H9 (cell line): ENCODE measurements at regions not wholly inside any gene's neighbourhood (a gene's known extent, or its start where the extent isn't known, plus 50 kb on each side); places are given as distances from the start of the nearest gene placed in this dataset.

Experiments
- DNase-seq: peaks from one replicate; pipeline ENCODE4 v3.0.0-alpha.2; 2017
- H2AFZ ChIP-seq: one replicate; pipeline ENCODE4 v1.6.1; 2013; ENCODE audit warnings: mild to moderate bottlenecking, low read length, control low read depth, moderate library complexity
- H2AK5ac ChIP-seq: 2 replicates; pipeline ENCODE4 v1.6.1; 2013; ENCODE audit warnings: low read length, control low read depth, mixed read lengths; ENCODE audit not compliant: insufficient read length
- H2BK120ac ChIP-seq: one replicate; pipeline ENCODE4 v1.6.1; 2013; ENCODE audit warnings: low read depth, mild to moderate bottlenecking, low read length, control low read depth, inconsistent platforms; ENCODE audit not compliant: poor library complexity, severe bottlenecking
- H2BK12ac ChIP-seq: 2 replicates; pipeline ENCODE4 v1.6.1; 2013; ENCODE audit warnings: low read length, control low read depth, mixed read lengths, low read depth; ENCODE audit not compliant: insufficient read length
- H2BK15ac ChIP-seq: 2 replicates; pipeline ENCODE4 v1.6.1; 2013; ENCODE audit warnings: low read depth, low read length, control low read depth
- H2BK20ac ChIP-seq: one replicate; pipeline ENCODE4 v1.6.1; 2013; ENCODE audit warnings: low read depth, mild to moderate bottlenecking, low read length, control low read depth, inconsistent platforms; ENCODE audit not compliant: poor library complexity, severe bottlenecking
- H2BK5ac ChIP-seq: 2 replicates; pipeline ENCODE4 v1.6.1; 2013; ENCODE audit warnings: low read length, control low read depth, mixed read lengths; ENCODE audit not compliant: insufficient read length
- H3K14ac ChIP-seq: 2 replicates; pipeline ENCODE4 v1.6.1; 2013; ENCODE audit warnings: low read length, control low read depth; ENCODE audit not compliant: insufficient read depth
- H3K18ac ChIP-seq: 2 replicates; pipeline ENCODE4 v1.6.1; 2013; ENCODE audit warnings: low read depth, mild to moderate bottlenecking, mixed read lengths, low read length, control low read depth; ENCODE audit not compliant: insufficient read length
- H3K23ac ChIP-seq: 2 replicates; pipeline ENCODE4 v1.6.1; 2013; ENCODE audit warnings: low read length, control low read depth, mixed read lengths, low read depth; ENCODE audit not compliant: insufficient read length
- H3K23me2 ChIP-seq: 2 replicates; pipeline ENCODE4 v1.6.1; 2013; ENCODE audit warnings: low read depth, mild to moderate bottlenecking, mixed read lengths, low read length, control low read depth; ENCODE audit not compliant: insufficient read length, poor library complexity, severe bottlenecking
- H3K27ac ChIP-seq: 2 replicates; pipeline ENCODE4 v1.5.1; 2013; ENCODE audit warnings: low read length, control low read depth, mixed read lengths, low read depth; ENCODE audit not compliant: insufficient read length
- H3K27me3 ChIP-seq: 2 replicates; pipeline ENCODE4 v1.6.1; 2013; ENCODE audit warnings: low read length, control low read depth, inconsistent platforms; ENCODE audit not compliant: insufficient read depth
- H3K4ac ChIP-seq: 2 replicates; pipeline ENCODE4 v1.6.1; 2013; ENCODE audit warnings: low read depth, mild to moderate bottlenecking, control low read depth, inconsistent platforms, low read length, moderate library complexity
- H3K4me1 ChIP-seq: 2 replicates; pipeline ENCODE4 v1.6.1; 2013; ENCODE audit warnings: low read length, control low read depth, inconsistent platforms; ENCODE audit not compliant: insufficient read depth
- H3K4me2 ChIP-seq: 2 replicates; pipeline ENCODE4 v1.6.1; 2013; ENCODE audit warnings: low read length, control low read depth, mixed read lengths; ENCODE audit not compliant: insufficient read length, insufficient read depth
- H3K56ac ChIP-seq: 2 replicates; pipeline ENCODE4 v1.6.1; 2013; ENCODE audit warnings: low read depth, mild to moderate bottlenecking, mixed read lengths, low read length, control low read depth; ENCODE audit not compliant: insufficient read length
- H3K79me1 ChIP-seq: 2 replicates; pipeline ENCODE4 v1.6.1; 2013; ENCODE audit warnings: low read depth, mild to moderate bottlenecking, moderate library complexity, low read length, control low read depth, inconsistent platforms; ENCODE audit not compliant: insufficient read depth, poor library complexity, severe bottlenecking
- H3K79me2 ChIP-seq: 2 replicates; pipeline ENCODE4 v1.6.1; 2013; ENCODE audit warnings: low read length, control low read depth, inconsistent platforms; ENCODE audit not compliant: insufficient read depth
- H3K9ac ChIP-seq: 2 replicates; pipeline ENCODE4 v1.6.1; 2013; ENCODE audit warnings: low read length, control low read depth, mixed read lengths; ENCODE audit not compliant: insufficient read length; ENCODE audit errors: extremely low read depth
- H3K9me3 ChIP-seq: one replicate; pipeline ENCODE4 v1.6.1; 2013; ENCODE audit warnings: low read depth, low read length, inconsistent platforms; ENCODE audit not compliant: control insufficient read depth
- H3T11ph ChIP-seq: one replicate; pipeline ENCODE4 v1.6.1; 2013; ENCODE audit warnings: mild to moderate bottlenecking, low read length, control low read depth, inconsistent platforms
- H4K20me1 ChIP-seq: one replicate; pipeline ENCODE4 v1.6.1; 2013; ENCODE audit not compliant: control insufficient read depth, insufficient read length, insufficient read depth
- H4K5ac ChIP-seq: 2 replicates; pipeline ENCODE4 v1.6.1; 2013; ENCODE audit warnings: low read depth, mild to moderate bottlenecking, mixed read lengths, low read length, control low read depth; ENCODE audit not compliant: insufficient read length
- H4K8ac ChIP-seq: replicated peaks from 2 replicates; pipeline ENCODE4 v1.6.1; 2013; ENCODE audit warnings: low read length, control low read depth, mixed read lengths, low read depth; ENCODE audit not compliant: insufficient read length
- H4K91ac ChIP-seq: 2 replicates; pipeline ENCODE4 v1.6.1; 2013; ENCODE audit warnings: low read depth, mild to moderate bottlenecking, moderate library complexity, mixed read lengths, low read length, control low read depth; ENCODE audit not compliant: insufficient read length
- H3K27ac Mint-ChIP-seq, 3 experiments: 2 replicates in 2 of 3; 3 replicates in 1 of 3; pipeline ENCODE4 v1.8.0; 2020 to 2021; ENCODE audit warnings: mixed read lengths in 3 of 3, mild to moderate bottlenecking in 1 of 3, moderate library complexity in 1 of 3
- H3K27me3 Mint-ChIP-seq: 2 replicates; pipeline ENCODE4 v1.8.0; 2021; ENCODE audit warnings: low read depth, mild to moderate bottlenecking, moderate library complexity, mixed read lengths
- H3K36me3 Mint-ChIP-seq, 3 experiments: 2 replicates in 2 of 3; 3 replicates in 1 of 3; pipeline ENCODE4 v1.8.0; 2020 to 2021; ENCODE audit warnings: low read depth in 3 of 3, mixed read lengths in 3 of 3; ENCODE audit not compliant: insufficient read depth in 1 of 3
- H3K4me1 Mint-ChIP-seq, 2 experiments: 2 replicates each; pipeline ENCODE4 v1.8.0; 2020; ENCODE audit warnings: mixed read lengths in 2 of 2
- H3K4me3 Mint-ChIP-seq, 2 experiments: 2 replicates in 1 of 2; 3 replicates in 1 of 2; pipeline ENCODE4 v1.8.0; 2020 to 2021; ENCODE audit warnings: mild to moderate bottlenecking in 2 of 2, mixed read lengths in 2 of 2, moderate library complexity in 1 of 2
- H3K9me3 Mint-ChIP-seq, 2 experiments: 2 replicates in 1 of 2; 3 replicates in 1 of 2; pipeline ENCODE4 v1.8.0; 2020; ENCODE audit warnings: mild to moderate bottlenecking in 2 of 2, mixed read lengths in 2 of 2, moderate library complexity in 1 of 2
- WGBS: extraction: QIAGEN DNeasy Blood & Tissue Kit; methylation state at CpG from one replicate; pipeline ENCODE4 v1.1.7; 2013; ENCODE audit warnings: missing lambda C conversion rate, low lambda C conversion rate, mixed read lengths; ENCODE audit not compliant: insufficient read length; ENCODE audit errors: extremely low coverage; 5-methylcytosine and 5-hydroxymethylcytosine counted together
- TF ChIP-seq, protein P1 (sequence below): fragments of 200-600 bp; sonication (generic); conservative IDR thresholded peaks from 3 replicates; pipeline ENCODE4 v1.8.0; 2021; ENCODE audit warnings: antibody characterized with exemption, mild to moderate bottlenecking

- Histone ChIP-seq H3K79me2 (no peaks in the 10 kb centered on the region), H3K4ac (no peak overlapping the region), H2AK5ac (no peak overlapping the region), H2BK15ac (no peak overlapping the region), H3K23me2 (no peaks in the 10 kb centered on the region), H3K9me3 (no peaks in the 10 kb centered on the region), H2BK12ac (no peak overlapping the region), H2BK5ac (no peak overlapping the region), H3K18ac (no peak overlapping the region), H3K27me3 (no peaks in the 10 kb centered on the region), H2BK120ac (no peak overlapping the region), H2AFZ (no peak overlapping the region), H4K91ac (no peak overlapping the region), H3K4me2 (no peak overlapping the region), H4K20me1 (no peaks in the 10 kb centered on the region), H3K4me1 (no peaks in the 10 kb centered on the region), H3K56ac (no peak overlapping the region), H3K14ac (no peak overlapping the region), H3K9ac (no peak overlapping the region), H2BK20ac (no peak overlapping the region), H3K27ac (no peak overlapping the region), H4K8ac (no peak overlapping the region), H4K5ac (no peak overlapping the region), H3K23ac (no peak overlapping the region), H3T11ph (no peak overlapping the region), H3K79me1 (no peaks in the 10 kb centered on the region)
- no peak overlapping the region for H3K27ac Mint-ChIP-seq
- no CpG with 5 or more reads among the region's 4 CpGs for WGBS
- H3K27me3 Mint-ChIP-seq = no peaks in the 10 kb centered on the region; the same call in 1 of the 2 replicates
- H3K9me3 Mint-ChIP-seq = peaks cover 9 to 14% of the 10 kb centered on the region in 2 experiments
- TF ChIP-seq, protein P1, sequence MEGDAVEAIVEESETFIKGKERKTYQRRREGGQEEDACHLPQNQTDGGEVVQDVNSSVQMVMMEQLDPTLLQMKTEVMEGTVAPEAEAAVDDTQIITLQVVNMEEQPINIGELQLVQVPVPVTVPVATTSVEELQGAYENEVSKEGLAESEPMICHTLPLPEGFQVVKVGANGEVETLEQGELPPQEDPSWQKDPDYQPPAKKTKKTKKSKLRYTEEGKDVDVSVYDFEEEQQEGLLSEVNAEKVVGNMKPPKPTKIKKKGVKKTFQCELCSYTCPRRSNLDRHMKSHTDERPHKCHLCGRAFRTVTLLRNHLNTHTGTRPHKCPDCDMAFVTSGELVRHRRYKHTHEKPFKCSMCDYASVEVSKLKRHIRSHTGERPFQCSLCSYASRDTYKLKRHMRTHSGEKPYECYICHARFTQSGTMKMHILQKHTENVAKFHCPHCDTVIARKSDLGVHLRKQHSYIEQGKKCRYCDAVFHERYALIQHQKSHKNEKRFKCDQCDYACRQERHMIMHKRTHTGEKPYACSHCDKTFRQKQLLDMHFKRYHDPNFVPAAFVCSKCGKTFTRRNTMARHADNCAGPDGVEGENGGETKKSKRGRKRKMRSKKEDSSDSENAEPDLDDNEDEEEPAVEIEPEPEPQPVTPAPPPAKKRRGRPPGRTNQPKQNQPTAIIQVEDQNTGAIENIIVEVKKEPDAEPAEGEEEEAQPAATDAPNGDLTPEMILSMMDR = no peak
- no peak overlapping the region for H3K4me3 Mint-ChIP-seq
- H3K36me3 Mint-ChIP-seq = peaks cover 0 to 8% (median 0%) of the 10 kb centered on the region in 3 experiments; a peak in 2 of 7 replicates
- peaks cover 2 to 3% of the 10 kb centered on the region in 2 experiments; a peak in 3 of 4 replicates for H3K4me1 Mint-ChIP-seq
- DNase-seq = no peak
Measured at GRCh38 chr10:43949351-43949750, 300.7 kb upstream of the ZNF32 start.
